SU-DHL-6 (cell line): ENCODE measurements at regions not wholly inside any gene's neighbourhood (a gene's known extent, or its start where the extent isn't known, plus 50 kb on each side); places are given as distances from the start of the nearest gene placed in this dataset.

Experiments
- H2AFZ ChIP-seq: fragments of 200-600 bp; sonication (generic); 2 replicates; pipeline ENCODE4 v1.6.1; 2014; ENCODE audit warnings: low read depth, mild to moderate bottlenecking, moderate library complexity, mixed read lengths, antibody characterized with exemption, low read length; ENCODE audit not compliant: severe bottlenecking
- H3F3A ChIP-seq: fragments of 200-600 bp; shearing (Covaris generic); 2 replicates; pipeline ENCODE4 v1.6.0; 2016; ENCODE audit warnings: antibody characterized with exemption, mild to moderate bottlenecking; ENCODE audit not compliant: insufficient read depth
- H3K27ac ChIP-seq: fragments of 200-600 bp; sonication (generic); 2 replicates; pipeline ENCODE4 v1.5.1; 2016; ENCODE audit warnings: low read depth, mild to moderate bottlenecking, low read length, moderate library complexity, mixed read lengths
- H3K27me3 ChIP-seq: fragments of 200-600 bp; sonication (generic), shearing (Covaris generic); 2 replicates; pipeline ENCODE4 v1.6.0; 2014; ENCODE audit warnings: mild to moderate bottlenecking, low read length
- H3K36me3 ChIP-seq: fragments of 200-600 bp; sonication (generic); 2 replicates; pipeline ENCODE4 v1.6.1; 2014; ENCODE audit warnings: mild to moderate bottlenecking, low read length, mixed read lengths
- H3K4me2 ChIP-seq: fragments of 300-600, 200-600 bp; shearing (Covaris generic), sonication (generic); 2 replicates; pipeline ENCODE4 v1.6.0; 2014; ENCODE audit warnings: low read length, low read depth, mild to moderate bottlenecking; ENCODE audit not compliant: poor library complexity, severe bottlenecking
- H3K4me3 ChIP-seq: fragments of 200-600 bp; sonication (generic); 2 replicates; pipeline ENCODE4 v1.5.1; 2014; ENCODE audit warnings: antibody characterized with exemption, low read length, mild to moderate bottlenecking, mixed read lengths; ENCODE audit not compliant: insufficient read depth, poor library complexity, severe bottlenecking
- H3K79me2 ChIP-seq: fragments of 200-600 bp; sonication (generic); 2 replicates; pipeline ENCODE4 v1.6.1; 2014; ENCODE audit warnings: mild to moderate bottlenecking, low read length, moderate library complexity; ENCODE audit not compliant: insufficient read depth
- H3K9ac ChIP-seq: fragments of 200-600 bp; sonication (generic); 2 replicates; pipeline ENCODE4 v1.7.0; 2014; ENCODE audit warnings: mild to moderate bottlenecking, low read length
- H3K9me2 ChIP-seq: fragments of 200-600 bp; sonication (generic); replicated peaks from 2 replicates; pipeline ENCODE4 v1.6.1; 2014; ENCODE audit warnings: low read length; ENCODE audit not compliant: insufficient read depth
- H3K9me3 ChIP-seq: fragments of 200-600 bp; sonication (generic); 2 replicates; pipeline ENCODE4 v1.6.1; 2014; ENCODE audit warnings: low read length, mixed read lengths; ENCODE audit not compliant: insufficient read depth
- H4K20me1 ChIP-seq: fragments of 200-600 bp; sonication (generic); 2 replicates; pipeline ENCODE4 v1.6.1; 2014; ENCODE audit warnings: low read depth, mild to moderate bottlenecking, antibody characterized with exemption, low read length, moderate library complexity, mixed read lengths
- CTCF ChIP-seq: fragments of 200-600 bp; sonication (generic); IDR thresholded peaks from one replicate; pipeline ENCODE4 v1.5.1; 2017; ENCODE audit warnings: antibody characterized with exemption, mild to moderate bottlenecking, low read length, moderate library complexity; ENCODE audit not compliant: insufficient read depth, poor library complexity, severe bottlenecking
- EZH2phosphoT487 ChIP-seq: fragments of 200-600 bp; sonication (generic), shearing (Covaris generic); conservative IDR thresholded peaks from 2 replicates; pipeline ENCODE4 v1.6.1; 2018; ENCODE audit warnings: mild to moderate bottlenecking, antibody characterized with exemption, low read length, moderate library complexity, mixed read lengths

GRCh38 chr4:117796677-117797076, 237.6 kb upstream of the NDST3 start:
- Histone ChIP-seq H3K9me3 (no peaks in the 10 kb centered on the region), H3K36me3 (no peaks in the 10 kb centered on the region), H3K4me2 (no peak overlapping the region), H3K79me2 (no peaks in the 10 kb centered on the region), H3K9ac (no peak overlapping the region), H3F3A (no peaks in the 10 kb centered on the region), H3K27ac (no peak overlapping the region), H3K4me3 (no peak overlapping the region), H3K9me2 (no peaks in the 10 kb centered on the region), H4K20me1 (no peaks in the 10 kb centered on the region), H3K27me3 (no peaks in the 10 kb centered on the region), H2AFZ (no peak overlapping the region)
- no peak for TF ChIP-seq EZH2phosphoT487
- no peak for TF ChIP-seq CTCF

GRCh38 chr4:117800636-117801035, 233.7 kb upstream of the NDST3 start:
- no peak overlapping the region for H3K27ac ChIP-seq
- H3K9me2 ChIP-seq = no peaks in the 10 kb centered on the region
- H3K4me2 ChIP-seq = no peak overlapping the region
- no peaks in the 10 kb centered on the region for H3F3A ChIP-seq
- H3K9me3 ChIP-seq = no peaks in the 10 kb centered on the region
- no peaks in the 10 kb centered on the region for H3K79me2 ChIP-seq
- no peak overlapping the region for H3K4me3 ChIP-seq
- H3K27me3 ChIP-seq = no peaks in the 10 kb centered on the region
- no peaks in the 10 kb centered on the region for H4K20me1 ChIP-seq
- no peak overlapping the region for H2AFZ ChIP-seq
- no peaks in the 10 kb centered on the region for H3K36me3 ChIP-seq
- no peak overlapping the region for H3K9ac ChIP-seq
- no peak for TF ChIP-seq CTCF
- TF ChIP-seq EZH2phosphoT487 = no peak

GRCh38 chr4:117801756-117802155, 232.5 kb upstream of the NDST3 start:
- Histone ChIP-seq H4K20me1 (no peaks in the 10 kb centered on the region), H2AFZ (no peak overlapping the region), H3K79me2 (no peaks in the 10 kb centered on the region), H3K9me3 (no peaks in the 10 kb centered on the region), H3K9me2 (no peaks in the 10 kb centered on the region), H3K4me3 (no peak overlapping the region), H3K27me3 (no peaks in the 10 kb centered on the region), H3F3A (no peaks in the 10 kb centered on the region), H3K27ac (no peak overlapping the region), H3K4me2 (no peak overlapping the region), H3K36me3 (no peaks in the 10 kb centered on the region), H3K9ac (no peak overlapping the region)
- no peak for TF ChIP-seq EZH2phosphoT487
- TF ChIP-seq CTCF = no peak
